ENCODE measurements at regions not wholly inside any gene's neighbourhood (a gene's known extent, or its start where the extent isn't known, plus 50 kb on each side); places are given as distances from the start of the nearest gene placed in this dataset.

DNA sequence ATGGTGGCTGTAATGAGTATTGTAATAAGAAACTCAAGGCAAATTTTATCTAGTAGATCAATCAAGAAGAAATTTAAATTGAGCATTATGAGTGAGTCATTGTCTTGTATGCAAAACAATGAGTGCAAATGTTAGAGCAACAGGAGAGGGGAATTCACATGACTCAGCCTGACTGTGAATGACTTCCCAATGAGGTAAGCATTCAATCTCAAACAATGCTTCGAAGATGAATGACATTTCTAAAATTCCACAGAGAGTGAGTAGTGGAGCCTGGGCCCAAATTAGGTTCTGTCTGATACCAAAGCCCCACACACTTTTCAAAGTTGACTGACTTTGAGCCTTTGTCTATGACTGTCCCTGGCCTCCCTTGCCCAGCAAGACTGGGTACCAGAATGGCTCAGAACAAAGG, 738.0 kb downstream of the PTPRU start:
- no peak for DNase-seq (ENCODE audit: extremely low read depth in 1 of 2, low read depth in 1 of 2)

DNA sequence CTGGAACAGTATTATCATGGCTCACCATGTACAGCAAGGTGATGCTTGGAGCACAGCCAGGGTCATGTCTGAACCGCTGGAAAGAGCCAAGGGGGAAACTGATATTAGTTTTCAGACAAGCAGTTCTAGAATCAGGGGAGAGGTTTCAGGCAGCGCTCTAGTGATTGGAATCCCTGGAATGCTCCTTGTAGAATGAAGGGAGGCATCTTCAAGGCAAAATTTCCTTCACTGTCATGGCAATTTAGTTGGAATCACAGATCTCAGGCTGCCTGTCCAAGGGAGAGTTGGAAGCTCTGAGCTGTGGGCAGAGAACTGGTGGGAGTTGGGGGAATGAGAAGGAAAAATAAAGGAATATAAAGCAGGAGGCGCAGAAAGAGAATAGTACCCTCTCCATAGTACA, 737.1 kb downstream of the PTPRU start:
- no peak for DNase-seq (ENCODE audit: extremely low read depth in 1 of 2, low read depth in 1 of 2)

DNA sequence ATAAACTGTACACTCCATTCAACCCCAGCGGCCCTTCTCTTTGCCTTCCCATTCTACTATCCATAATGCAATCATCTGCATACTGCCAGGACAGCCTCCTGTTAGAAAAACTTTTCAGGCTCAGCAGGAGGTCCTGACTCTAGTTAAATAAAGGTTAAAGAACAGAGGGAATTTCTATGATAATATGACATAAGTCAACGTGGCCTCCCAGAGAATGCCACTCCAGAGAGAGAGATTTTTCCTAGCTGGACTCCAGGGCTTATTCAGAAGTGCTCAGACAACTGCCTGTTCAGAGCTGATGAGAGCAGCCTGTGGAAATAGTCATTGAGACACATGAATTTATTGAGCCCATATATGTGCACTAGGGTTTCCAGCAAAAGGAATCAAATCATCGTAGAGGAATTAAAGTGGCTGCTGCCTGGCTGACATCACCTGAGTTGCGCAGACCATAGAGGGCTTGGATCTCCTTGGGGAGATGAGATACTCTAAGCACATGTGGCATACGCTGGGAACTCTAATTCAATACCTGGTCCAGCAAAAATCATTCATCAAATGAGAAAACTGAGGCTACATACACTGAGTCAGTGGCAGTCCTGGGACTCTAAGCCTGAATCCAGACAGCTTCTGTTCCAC, 736.2 kb downstream of the PTPRU start:
- no peak for DNase-seq (ENCODE audit: extremely low read depth in 1 of 2, low read depth in 1 of 2)

DNA sequence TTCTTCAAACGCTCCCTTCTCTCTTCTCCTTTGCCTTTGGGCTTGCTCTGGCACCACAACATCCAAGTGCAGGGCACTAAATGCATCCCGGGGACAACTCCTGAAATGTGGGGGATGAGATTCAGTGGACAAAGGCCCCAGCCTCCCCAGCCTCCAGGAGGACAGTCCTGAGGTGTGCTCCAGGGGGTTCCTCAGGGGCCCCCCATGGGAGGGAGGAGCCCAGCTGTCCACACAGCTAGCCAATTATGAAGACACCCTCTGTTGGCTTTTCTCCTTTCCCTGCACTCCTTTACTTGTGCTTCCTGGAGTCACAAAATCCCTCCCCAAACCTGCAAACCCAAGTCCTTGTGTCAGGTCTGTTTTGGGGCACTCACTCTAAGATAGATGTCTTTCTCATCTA, 735.4 kb downstream of the PTPRU start:
- no peak for DNase-seq (ENCODE audit: extremely low read depth in 1 of 2, low read depth in 1 of 2)

DNA sequence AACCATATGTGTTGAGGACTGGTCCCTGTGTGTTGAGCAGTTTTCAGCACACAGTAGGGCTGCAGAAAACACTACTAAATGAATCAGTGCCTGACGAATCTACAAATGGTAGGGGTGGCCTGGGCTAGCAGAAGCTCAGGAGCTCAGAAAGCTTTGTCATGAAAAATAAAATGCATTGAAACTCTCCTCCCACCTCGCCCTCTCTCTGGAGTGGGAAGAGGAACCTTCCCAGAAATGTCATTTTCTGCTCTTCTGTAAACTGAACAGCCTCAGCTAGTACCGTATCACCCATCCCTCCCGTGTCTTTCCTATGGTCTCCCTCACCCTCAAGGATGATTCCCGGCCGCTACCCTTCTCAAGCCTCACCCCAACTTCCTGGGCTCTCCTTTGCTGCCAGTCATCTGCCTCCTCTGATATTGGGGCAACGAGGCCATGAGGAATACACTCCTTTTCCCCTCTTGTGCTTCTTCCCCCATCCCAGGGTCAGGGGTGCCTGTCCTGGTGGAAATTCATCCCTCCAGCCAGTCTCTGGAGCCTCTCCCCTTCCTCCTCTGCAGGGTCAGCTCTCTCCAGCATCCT, 734.5 kb downstream of the PTPRU start:
- DNase-seq (ENCODE audit: extremely low read depth in 1 of 2, low read depth in 1 of 2): no peak

DNA sequence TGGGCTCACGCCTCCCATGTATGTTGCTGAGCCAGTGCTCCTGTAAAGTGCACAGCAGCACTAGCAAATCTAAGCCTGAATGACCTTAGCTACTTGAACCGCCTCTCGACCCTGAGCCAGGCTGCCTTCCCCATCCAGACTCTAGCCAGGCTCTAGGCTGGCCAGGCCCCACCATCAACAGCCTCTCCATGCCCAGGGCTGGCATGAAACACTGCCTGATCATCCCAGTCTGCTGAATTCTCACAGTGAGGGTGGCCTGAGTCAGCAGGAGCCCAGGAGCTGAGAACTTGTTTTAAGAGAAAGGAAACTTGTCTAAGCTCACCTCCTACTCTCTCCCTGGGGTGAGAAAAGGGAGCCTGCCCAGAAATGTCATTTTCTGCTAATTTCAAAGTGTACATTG, 733.3 kb downstream of the PTPRU start:
- no peak for DNase-seq (ENCODE audit: extremely low read depth in 1 of 2, low read depth in 1 of 2)

DNA sequence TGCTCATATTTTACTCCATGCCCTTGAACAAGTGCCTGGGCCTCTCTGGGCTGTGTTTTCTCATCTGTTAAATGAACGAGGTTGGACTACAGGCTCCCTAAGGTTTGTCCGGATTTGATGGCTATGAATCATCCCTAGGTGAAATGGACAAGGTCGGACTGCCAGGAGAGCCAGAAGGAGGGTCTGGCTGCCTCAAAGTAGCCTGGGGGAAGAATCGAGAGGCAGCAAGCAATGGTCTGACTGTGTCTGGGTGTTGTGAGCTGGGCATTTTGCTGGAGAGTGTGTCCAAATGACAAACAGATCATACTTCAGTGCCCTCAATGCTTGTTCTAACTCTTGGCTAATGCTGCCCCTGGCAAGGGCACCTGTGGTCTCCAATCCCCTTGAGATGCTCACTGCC, 730.9 kb downstream of the PTPRU start:
- DNase-seq (ENCODE audit: extremely low read depth in 1 of 2, low read depth in 1 of 2): no peak

DNA sequence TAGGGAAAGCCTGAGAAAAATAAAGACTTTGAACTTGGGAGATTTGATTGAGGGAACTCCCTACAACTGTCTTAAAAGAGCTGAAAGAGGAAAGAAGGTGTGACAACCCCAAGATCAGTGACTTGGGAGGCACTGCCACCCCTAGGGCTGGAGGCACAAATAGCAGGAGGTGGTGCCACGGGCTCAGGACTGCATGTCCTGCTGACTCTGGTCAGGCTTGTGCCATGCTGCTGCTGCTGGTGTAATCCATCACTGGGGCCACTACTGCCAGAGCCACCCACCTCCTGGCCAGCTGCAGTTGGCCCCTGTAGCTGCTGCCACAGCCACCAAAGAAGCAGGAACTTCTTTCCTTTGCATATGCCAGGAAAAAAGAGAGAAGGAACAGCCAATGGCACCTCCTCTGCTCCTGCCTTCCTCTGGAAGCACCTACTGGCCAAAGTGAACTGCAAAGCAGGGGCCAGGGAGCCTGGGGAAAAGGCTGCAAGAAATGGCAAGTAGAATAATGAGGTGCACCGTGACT, 730.3 kb downstream of the PTPRU start:
- no peak for DNase-seq (ENCODE audit: extremely low read depth in 1 of 2, low read depth in 1 of 2)

DNA sequence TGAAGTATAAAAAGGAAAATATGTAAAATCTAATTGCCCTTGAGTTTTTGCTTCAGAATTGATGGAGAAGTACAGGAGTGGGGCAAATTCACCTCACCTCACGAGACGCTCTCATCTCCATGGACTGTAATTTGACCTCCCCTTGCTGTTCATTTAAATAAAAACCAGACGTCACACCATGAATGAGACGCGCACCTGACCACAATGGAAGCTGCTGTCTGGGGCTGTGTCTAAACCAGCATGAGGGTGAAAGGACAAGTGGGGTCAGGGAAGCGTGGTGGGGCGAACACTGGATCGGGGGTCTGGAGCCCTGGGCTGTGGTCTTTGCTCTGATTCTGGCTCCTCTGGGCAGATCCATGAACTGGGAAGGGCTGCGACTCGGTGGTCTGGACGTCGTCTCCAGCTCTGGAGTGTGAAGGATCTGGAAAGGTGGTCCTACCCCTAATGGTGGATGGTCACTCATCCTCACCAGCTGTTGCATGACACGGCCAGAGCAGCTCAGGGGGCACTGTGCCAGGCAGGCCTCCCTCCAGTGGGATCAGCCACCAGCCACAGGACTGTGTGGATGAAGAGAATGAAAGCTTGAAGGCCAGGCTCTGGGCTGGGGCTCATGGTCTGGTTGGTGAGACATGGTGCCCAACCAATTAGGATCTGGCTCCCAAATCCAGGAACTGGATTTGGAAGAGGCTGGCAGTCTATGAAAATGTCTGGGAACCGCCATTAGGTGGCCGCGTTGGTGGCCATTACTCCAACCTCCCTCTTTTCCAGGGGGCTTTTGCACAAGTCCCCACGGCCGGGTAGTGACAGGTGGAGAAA, 728.6 kb downstream of the PTPRU start:
- DNase-seq (ENCODE audit: extremely low read depth in 1 of 2, low read depth in 1 of 2): no peak

DNA sequence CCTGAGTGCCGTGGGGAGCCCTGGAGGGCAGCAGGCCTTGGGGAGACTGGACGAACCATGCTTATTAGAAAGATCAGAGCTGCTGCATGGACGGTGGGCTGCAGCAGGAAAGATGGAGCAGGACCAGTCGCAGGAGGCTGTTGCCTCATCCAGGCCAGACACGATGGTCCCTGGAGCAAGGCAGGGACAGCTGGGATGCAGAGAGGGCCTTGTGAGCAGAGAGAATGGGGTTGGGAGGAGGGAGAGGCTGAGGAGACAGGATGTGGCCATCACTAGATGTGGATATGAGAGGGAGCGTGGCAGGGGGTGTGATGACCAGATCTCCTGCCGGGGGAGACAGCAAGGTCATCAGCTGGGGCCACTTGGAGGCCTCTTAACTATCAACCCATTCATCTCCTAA, 727.6 kb downstream of the PTPRU start:
- DNase-seq (ENCODE audit: extremely low read depth in 1 of 2, low read depth in 1 of 2): no peak

DNA sequence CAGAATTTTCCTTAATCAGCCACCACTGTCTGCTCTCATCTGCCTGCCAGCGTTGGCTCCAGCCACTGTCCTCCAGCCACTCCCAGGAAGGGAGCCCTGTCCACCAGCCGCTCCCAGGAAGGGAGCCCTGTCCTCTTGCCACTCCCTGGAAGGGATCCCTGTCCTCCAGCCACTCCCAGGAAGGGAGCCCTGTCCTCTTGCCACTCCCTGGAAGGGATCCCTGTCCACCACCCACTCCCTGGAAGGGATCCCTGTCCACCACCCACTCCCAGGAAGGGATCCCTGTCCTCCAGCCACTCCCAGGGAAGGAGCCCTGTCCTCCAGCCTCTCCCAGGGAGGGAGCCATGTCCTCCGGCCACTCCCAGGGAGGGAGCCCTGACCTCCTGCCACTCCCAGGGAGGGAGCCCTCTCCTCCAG, 726.5 kb downstream of the PTPRU start:
- no peak for DNase-seq (ENCODE audit: extremely low read depth in 1 of 2, low read depth in 1 of 2)

DNA sequence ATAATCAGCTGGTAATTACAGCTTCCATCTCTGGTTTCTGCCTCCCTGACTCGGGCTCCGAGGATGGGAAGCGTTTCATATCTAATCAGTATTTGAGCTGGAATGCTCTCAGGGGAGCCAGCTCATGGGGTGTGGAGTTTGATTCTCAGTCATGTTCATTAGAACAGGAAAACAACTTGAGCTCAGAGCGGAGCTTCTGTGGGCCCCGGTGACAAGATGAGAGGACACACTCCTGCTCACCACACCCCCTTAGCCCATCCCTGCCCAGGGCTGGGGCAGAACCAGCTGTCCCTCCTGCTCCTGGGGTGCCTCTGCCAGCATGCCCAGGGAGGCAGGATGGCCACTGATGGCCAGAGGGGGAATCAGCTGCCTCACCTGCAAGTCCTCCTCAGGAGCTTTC, 726.0 kb downstream of the PTPRU start:
- DNase-seq (ENCODE audit: extremely low read depth in 1 of 2, low read depth in 1 of 2): no peak

DNA sequence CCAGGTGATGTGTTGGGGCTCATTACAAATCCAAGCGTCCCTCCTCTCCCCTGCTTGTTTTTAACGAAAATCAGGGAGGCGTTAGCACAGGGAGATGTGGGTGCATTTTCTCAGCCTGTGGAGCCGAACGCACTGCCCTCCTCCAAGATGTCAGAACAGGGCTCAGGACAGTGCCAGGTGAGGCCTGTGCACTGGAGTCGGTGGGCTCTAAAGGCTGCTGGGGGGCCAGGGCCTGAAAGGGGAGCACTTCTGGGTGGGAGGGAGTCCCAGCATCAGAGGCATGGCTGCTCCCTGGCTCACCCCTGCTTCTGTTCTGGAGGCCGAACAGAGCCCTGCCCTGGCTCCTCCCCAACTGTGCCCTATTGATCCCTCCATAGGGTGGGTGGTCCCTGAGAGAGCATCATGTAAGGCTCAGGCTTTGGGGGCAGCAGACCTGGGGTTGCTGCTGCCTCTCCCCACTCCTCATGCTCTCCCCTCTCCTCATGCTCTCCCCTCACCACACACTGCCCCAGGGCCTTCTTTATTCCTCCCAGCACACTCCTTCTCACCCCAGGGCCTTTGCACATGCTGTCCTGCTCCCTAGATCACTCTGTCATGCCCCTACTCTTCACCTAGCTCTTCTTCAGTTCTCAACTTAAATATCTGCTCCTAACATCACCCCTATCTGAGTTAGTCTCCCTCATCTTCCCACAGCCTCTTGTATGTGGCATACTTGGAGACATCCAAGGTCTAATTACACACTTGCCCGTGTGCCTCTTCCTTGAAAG, 725.2 kb downstream of the PTPRU start:
- no peak for DNase-seq (ENCODE audit: extremely low read depth in 1 of 2, low read depth in 1 of 2)

DNA sequence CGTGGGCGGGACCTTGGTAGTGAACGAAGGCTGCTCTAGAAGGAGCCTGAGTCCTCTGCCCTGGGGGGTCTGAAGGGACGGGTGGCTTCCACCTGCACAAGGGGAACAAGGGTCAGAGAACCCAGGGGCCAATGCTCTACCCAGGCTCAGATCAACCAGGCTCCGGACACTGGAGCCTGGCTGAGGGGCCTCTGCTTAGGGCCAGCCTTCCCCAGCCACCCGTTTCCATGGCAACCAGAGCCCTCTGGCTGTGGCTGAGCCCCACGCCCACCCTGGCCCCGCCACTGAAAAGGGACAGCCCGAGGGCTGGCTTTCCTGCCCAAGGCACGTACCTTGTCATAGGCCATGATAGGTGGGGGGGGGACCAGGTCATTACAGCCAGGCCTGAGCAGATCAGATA, 724.6 kb downstream of the PTPRU start:
- DNase-seq (ENCODE audit: extremely low read depth in 1 of 2, low read depth in 1 of 2): no peak

DNA sequence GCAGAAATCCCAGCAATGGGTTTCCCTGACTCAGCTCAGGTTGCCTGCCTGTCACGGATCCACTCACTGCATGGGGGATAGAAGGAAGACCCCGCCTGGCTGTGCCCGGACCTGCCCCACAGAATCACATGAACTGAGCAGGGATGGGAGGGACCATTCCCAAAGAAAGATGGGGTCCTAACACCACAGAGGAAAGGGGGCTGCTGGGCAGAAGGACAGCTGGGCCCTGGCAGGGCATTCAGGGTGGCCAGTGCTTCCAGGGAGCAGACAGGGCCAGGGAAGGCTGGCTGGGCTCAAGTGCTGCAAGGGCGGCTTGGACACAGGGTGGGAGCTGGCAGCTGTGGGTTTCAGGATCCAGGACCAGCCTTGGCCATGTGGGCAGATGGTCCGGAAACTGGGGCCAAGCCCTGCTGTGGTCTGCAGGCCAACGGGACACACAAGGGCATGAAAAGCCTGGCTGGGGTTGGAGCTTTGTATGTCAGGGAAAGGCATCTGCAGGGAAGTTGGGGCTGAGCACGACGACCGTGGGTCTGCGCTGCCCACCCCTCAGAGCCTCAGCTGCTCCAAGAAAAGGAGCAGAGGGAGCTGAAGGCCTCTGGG, 723.9 kb downstream of the PTPRU start:
- DNase-seq (ENCODE audit: extremely low read depth in 1 of 2, low read depth in 1 of 2): no peak

DNA sequence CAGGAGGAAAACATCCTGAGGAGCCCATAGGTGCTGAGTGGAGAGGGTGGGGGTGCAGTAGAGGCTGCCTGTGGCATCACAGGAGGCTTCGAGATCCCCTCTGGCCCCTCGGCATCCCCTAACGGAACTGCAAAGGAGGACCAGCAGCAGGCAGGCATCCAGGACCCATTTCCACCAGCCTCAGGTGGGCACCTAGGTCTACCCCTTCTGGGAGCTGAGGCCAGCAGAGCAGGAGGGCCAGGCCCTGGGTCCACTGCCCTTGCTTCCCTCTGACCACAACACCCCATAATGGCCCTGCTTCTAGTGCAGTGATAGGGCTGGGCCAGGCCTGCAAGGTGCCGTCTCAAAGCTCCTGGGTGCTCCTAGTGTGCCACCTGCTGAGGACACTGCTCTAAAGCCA, 723.0 kb downstream of the PTPRU start:
- DNase-seq (ENCODE audit: extremely low read depth in 1 of 2, low read depth in 1 of 2): no peak

DNA sequence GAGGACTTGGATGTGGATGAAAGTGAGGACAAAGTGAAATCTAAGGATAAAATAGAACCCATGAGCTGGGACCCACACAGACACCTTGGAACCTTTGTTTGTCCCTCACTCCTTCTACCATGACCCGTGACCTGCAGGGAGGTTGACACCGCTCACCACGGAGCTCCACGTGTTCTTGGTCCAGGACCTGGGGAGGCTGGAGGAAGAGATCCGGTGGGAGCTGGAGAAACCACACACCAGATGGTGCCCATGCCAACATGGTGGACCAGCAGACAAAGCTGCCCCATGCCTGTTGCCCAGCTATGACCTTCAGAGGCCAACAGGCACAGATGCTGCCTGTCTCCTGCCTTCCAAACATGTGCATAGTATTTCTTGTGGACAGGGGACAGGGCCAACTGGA, 721.9 kb downstream of the PTPRU start:
- DNase-seq (ENCODE audit: extremely low read depth in 1 of 2, low read depth in 1 of 2): no peak

DNA sequence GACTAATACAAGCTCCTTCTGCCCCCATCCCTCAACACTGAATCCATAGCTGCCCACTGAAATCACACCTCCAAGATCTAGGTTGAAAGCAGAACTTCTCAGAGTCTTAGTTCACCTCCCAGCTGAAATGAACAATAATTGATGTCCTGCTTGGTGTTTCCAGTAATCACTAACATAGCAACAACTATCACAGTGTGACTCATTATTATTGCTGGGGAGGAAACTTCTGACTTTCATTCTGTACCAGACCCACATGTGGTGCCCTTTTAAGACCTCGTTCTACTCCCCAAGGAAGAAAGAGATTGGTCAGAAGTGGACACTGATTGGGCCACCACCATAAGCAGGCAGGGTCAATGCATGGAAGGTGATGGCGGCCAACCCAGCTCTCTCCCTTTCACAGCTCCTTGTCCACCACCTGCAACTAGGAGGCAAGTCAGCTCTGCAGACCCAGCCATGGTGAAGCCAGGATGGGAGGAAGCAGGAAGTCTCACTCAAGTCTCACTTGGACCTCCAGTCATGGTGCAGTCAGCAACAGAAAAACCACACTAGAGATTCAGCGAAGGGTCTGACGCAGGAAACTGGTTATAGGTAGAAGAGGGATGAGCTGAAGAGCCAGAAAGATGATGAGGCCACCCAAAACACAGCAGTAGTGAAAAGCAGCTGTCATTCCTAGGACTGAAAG, 720.2 kb downstream of the PTPRU start:
- no peak for DNase-seq (ENCODE audit: extremely low read depth in 1 of 2, low read depth in 1 of 2)

DNA sequence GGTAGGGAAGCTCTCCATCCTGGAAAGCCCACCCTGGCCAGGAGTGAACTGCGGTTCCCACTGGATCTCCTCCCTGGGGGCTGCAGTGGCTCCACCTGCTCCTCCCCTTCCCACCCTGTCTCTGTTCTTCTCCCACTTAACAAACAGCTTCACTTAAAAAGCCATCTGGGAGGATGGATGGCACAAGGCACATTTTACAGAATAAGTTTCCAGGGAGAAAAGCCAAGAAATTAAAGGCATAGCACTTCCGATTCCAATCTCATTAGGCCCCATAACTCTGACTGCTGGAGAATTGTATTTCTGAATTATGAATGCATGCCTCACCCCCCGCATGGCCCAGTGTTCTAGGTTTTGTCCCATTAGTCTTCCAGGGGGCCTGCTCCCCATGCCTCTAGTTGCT, 718.3 kb downstream of the PTPRU start:
- DNase-seq (ENCODE audit: extremely low read depth in 1 of 2, low read depth in 1 of 2): no peak

DNA sequence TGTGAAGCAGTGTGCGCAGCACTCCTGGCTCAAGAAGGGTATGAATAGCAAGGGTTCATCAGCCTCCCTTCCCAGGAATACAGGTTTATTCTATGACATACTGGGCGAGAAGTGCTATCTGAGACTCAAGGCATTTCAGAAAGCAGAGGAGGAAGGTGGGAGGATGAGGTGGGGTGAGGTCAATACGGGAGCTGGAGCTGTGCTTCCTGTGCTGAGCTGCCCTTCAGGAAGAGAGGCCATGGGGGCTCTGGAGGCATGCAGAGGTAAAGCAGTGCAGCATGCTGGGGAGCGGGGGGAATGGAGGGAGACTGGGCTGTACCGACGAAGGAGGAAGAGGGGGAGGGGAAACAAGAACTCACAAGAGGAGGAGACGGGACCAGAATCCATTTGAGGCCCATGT, 717.6 kb downstream of the PTPRU start:
- DNase-seq (ENCODE audit: extremely low read depth in 1 of 2, low read depth in 1 of 2): no peak

All from activated CD8-positive, alpha-beta memory T cell treated with anti-CD3 and anti-CD28 coated beads for 1 hour (primary cell).